H1 (cell line): ENCODE measurements at regions not wholly inside any gene's neighbourhood (a gene's known extent, or its start where the extent isn't known, plus 50 kb on each side); places are given as distances from the start of the nearest gene placed in this dataset.

Experiments
- CTCF ChIA-PET: fragments of 300-600 bp; sonication (Branson Sonifier 250); formaldehyde crosslinking; loops from one replicate; lab custom pipeline; 2021; ENCODE audit not compliant: partially characterized antibody; lab: Charles Lee
- POLR2A ChIA-PET: fragments of 300-600 bp; sonication (Branson Sonifier 250); formaldehyde crosslinking; loops from one replicate; lab custom pipeline; 2021; ENCODE audit warnings: inconsistent platforms; ENCODE audit not compliant: partially characterized antibody; lab: Charles Lee
- DNase-seq, 2 experiments: peaks; one replicate each; pipeline versions ENCODE4 v3.0.0 to v3.0.0-alpha.2; 2010 to 2022; ENCODE audit warnings: low spot score in 2 of 2, low read depth in 1 of 2, mixed read lengths in 1 of 2
- FAIRE-seq: peaks from 2 replicates; lab custom pipeline; 2011; peaks lifted over from hg19 to GRCh38; lab: Jason Lieb, UNC
- H2AFZ ChIP-seq: 2 replicates; pipeline ENCODE4 v1.8.1; 2012; ENCODE audit warnings: low read length, inconsistent platforms
- H2AK5ac ChIP-seq: 2 replicates; pipeline ENCODE4 v1.6.1; 2013; ENCODE audit warnings: low read depth, low read length
- H2BK120ac ChIP-seq: replicated peaks from 2 replicates; pipeline ENCODE3; 2013; ENCODE audit warnings: low read depth, low read length, inconsistent platforms
- H2BK12ac ChIP-seq: 2 replicates; pipeline ENCODE4 v1.6.1; 2013; ENCODE audit warnings: low read depth, low read length
- H2BK15ac ChIP-seq: 2 replicates; pipeline ENCODE4 v1.6.1; 2013; ENCODE audit warnings: low read length
- H2BK20ac ChIP-seq: 2 replicates; pipeline ENCODE4 v1.6.1; 2013; ENCODE audit warnings: low read length
- H2BK5ac ChIP-seq: 2 replicates; pipeline ENCODE4 v1.6.1; 2013; ENCODE audit warnings: low read depth, low read length
- H3K14ac ChIP-seq: 2 replicates; pipeline ENCODE4 v1.6.1; 2013; ENCODE audit warnings: inconsistent platforms; ENCODE audit not compliant: insufficient read length
- H3K18ac ChIP-seq: 2 replicates; pipeline ENCODE4 v1.6.1; 2013; ENCODE audit warnings: low read length; ENCODE audit errors: extremely low read depth
- H3K23ac ChIP-seq: 2 replicates; pipeline ENCODE4 v1.6.1; 2013; ENCODE audit warnings: inconsistent platforms; ENCODE audit not compliant: insufficient read length
- H3K23me2 ChIP-seq: 2 replicates; pipeline ENCODE4 v1.6.1; 2013; ENCODE audit warnings: low read depth, low read length
- H3K27ac ChIP-seq: 2 replicates; pipeline ENCODE4 v1.6.1; 2011; ENCODE audit warnings: low read depth, low read length, inconsistent platforms
- H3K27me3 ChIP-seq, 4 experiments: replicated peaks in 1 of 4; 1 replicate in 1 of 4; 2 replicates in 3 of 4; pipeline versions ENCODE4 v1.6.1 to v1.8.1; 2011 to 2013; ENCODE audit warnings: low read length in 3 of 4, mild to moderate bottlenecking in 3 of 4, inconsistent platforms in 2 of 4, mixed read lengths in 2 of 4, moderate library complexity in 1 of 4; ENCODE audit not compliant: control insufficient read depth in 3 of 4, insufficient read depth in 3 of 4; ENCODE audit errors: extremely low read depth in 1 of 4
- H3K36me3 ChIP-seq, 4 experiments: 2 replicates each; pipeline versions ENCODE4 v1.6.1 to v1.8.1; 2011 to 2013; ENCODE audit warnings: mild to moderate bottlenecking in 4 of 4, low read length in 3 of 4, moderate library complexity in 2 of 4, control low read depth in 1 of 4, inconsistent platforms in 1 of 4; ENCODE audit not compliant: insufficient read depth in 4 of 4, control insufficient read depth in 2 of 4
- H3K4ac ChIP-seq: replicated peaks from 2 replicates; pipeline ENCODE3; 2013; ENCODE audit warnings: low read length, low read depth, mixed read lengths, inconsistent platforms; ENCODE audit not compliant: insufficient read length
- H3K4me1 ChIP-seq, 4 experiments: replicated peaks in 1 of 4; 1 replicate in 1 of 4; 2 replicates in 3 of 4; pipeline versions ENCODE4 v1.6.1 to v1.8.1; 2011 to 2013; ENCODE audit warnings: low read length in 3 of 4, inconsistent platforms in 2 of 4, mixed read lengths in 1 of 4; ENCODE audit not compliant: insufficient read depth in 4 of 4, control insufficient read depth in 3 of 4
- H3K4me2 ChIP-seq, 2 experiments: 2 replicates each; pipeline versions ENCODE4 v1.6.1 to v1.8.1; 2011 to 2013; ENCODE audit warnings: low read depth in 2 of 2, low read length in 2 of 2, control low read depth in 1 of 2, inconsistent platforms in 1 of 2, mild to moderate bottlenecking in 1 of 2; ENCODE audit not compliant: insufficient read depth in 1 of 2
- H3K4me3 ChIP-seq, 4 experiments: fragments of 200-600, 300-600 bp in 1 of 4; sonication (generic), shearing (Covaris generic), sonication (Bioruptor Twin) in 1 of 4; 2 replicates each; pipeline versions ENCODE4 v1.5.1 to v1.8.1; 2011 to 2016; ENCODE audit warnings: low read length in 4 of 4, low read depth in 3 of 4, control low read depth in 2 of 4, inconsistent platforms in 2 of 4, mild to moderate bottlenecking in 2 of 4, mixed read lengths in 1 of 4, moderate library complexity in 1 of 4; ENCODE audit not compliant: insufficient read depth in 2 of 4; ENCODE audit errors: extremely low read depth in 1 of 4
- H3K56ac ChIP-seq: replicated peaks from 2 replicates; pipeline ENCODE3; 2013; ENCODE audit warnings: low read depth, mild to moderate bottlenecking, mixed read lengths, low read length, inconsistent platforms; ENCODE audit not compliant: insufficient read length
- H3K79me1 ChIP-seq: 2 replicates; pipeline ENCODE4 v1.6.1; 2013; ENCODE audit warnings: low read depth, low read length, control low read depth
- H3K79me2 ChIP-seq, 2 experiments: 2 replicates each; pipeline versions ENCODE4 v1.6.1 to v1.8.1; 2012 to 2013; ENCODE audit warnings: low read length in 2 of 2, mild to moderate bottlenecking in 2 of 2, inconsistent platforms in 1 of 2; ENCODE audit not compliant: insufficient read depth in 2 of 2, control insufficient read depth in 1 of 2
- H3K9ac ChIP-seq, 4 experiments: replicated peaks in 1 of 4; 1 replicate in 1 of 4; 2 replicates in 3 of 4; pipeline versions ENCODE4 v1.6.1 to v1.8.1; 2011 to 2013; ENCODE audit warnings: low read depth in 3 of 4, low read length in 3 of 4, control low read depth in 2 of 4, mild to moderate bottlenecking in 2 of 4, moderate library complexity in 2 of 4, inconsistent platforms in 1 of 4; ENCODE audit errors: extremely low read depth in 1 of 4
- H3K9me3 ChIP-seq, 2 experiments: 2 replicates each; pipeline versions ENCODE4 v1.6.1 to v1.8.1; 2012 to 2013; ENCODE audit warnings: mild to moderate bottlenecking in 2 of 2, moderate library complexity in 2 of 2, control low read depth in 1 of 2, inconsistent platforms in 1 of 2, low read depth in 1 of 2, low read length in 1 of 2, mixed read lengths in 1 of 2; ENCODE audit not compliant: insufficient read depth in 2 of 2
- H4K20me1 ChIP-seq, 2 experiments: replicated peaks in 1 of 2; 2 replicates each; pipeline versions ENCODE3 to v1.8.1; 2011 to 2013; ENCODE audit warnings: inconsistent platforms in 2 of 2, low read length in 2 of 2, mild to moderate bottlenecking in 1 of 2; ENCODE audit not compliant: insufficient read depth in 2 of 2, control insufficient read depth in 1 of 2
- H4K5ac ChIP-seq: 2 replicates; pipeline ENCODE4 v1.6.1; 2013; ENCODE audit warnings: low read length, low read depth, mixed read lengths, inconsistent platforms; ENCODE audit not compliant: insufficient read length
- H4K8ac ChIP-seq: 2 replicates; pipeline ENCODE4 v1.8.0; 2013; ENCODE audit warnings: mild to moderate bottlenecking, moderate library complexity, low read length, inconsistent platforms; ENCODE audit not compliant: insufficient read depth; ENCODE audit errors: extremely low read depth
- H4K91ac ChIP-seq: replicated peaks from 2 replicates; pipeline ENCODE3; 2013; ENCODE audit warnings: low read length, mixed read lengths, inconsistent platforms; ENCODE audit not compliant: insufficient read length
- BACH1 ChIP-seq: IDR thresholded peaks from 2 replicates; pipeline ENCODE4 v1.6.1; 2012; ENCODE audit warnings: low read length, improper control_type of control experiment
- CBX5 ChIP-seq: fragments of 300-800, 300-1000 bp; sonication (generic); IDR thresholded peaks from 2 replicates; pipeline ENCODE4 v1.7.1; 2016; ENCODE audit warnings: antibody characterized with exemption, low read length, low read depth
- CBX8 ChIP-seq: fragments of 300-800, 300-1000 bp; sonication (generic); IDR thresholded peaks from 2 replicates; pipeline ENCODE4 v1.7.1; 2016; ENCODE audit warnings: low read depth, low read length, borderline replicate concordance
- CEBPB ChIP-seq: IDR thresholded peaks from 2 replicates; pipeline ENCODE4 v1.6.1; 2012; ENCODE audit warnings: low read depth, low read length
- CHD2 ChIP-seq: IDR thresholded peaks from 2 replicates; pipeline ENCODE4 v1.6.1; 2012; ENCODE audit warnings: low read length, improper control_type of control experiment
- FOSL1 ChIP-seq: IDR thresholded peaks from 2 replicates; pipeline ENCODE4 v1.6.1; 2011; ENCODE audit warnings: mild to moderate bottlenecking, low read depth, low read length, moderate library complexity; ENCODE audit not compliant: insufficient read depth
- GABPA ChIP-seq: IDR thresholded peaks from 2 replicates; pipeline ENCODE4 v1.6.1; 2011; ENCODE audit warnings: mild to moderate bottlenecking, low read length, moderate library complexity, borderline replicate concordance; ENCODE audit not compliant: insufficient read depth
- HDAC2 ChIP-seq, 2 experiments: fragments of 300-600 bp in 1 of 2; sonication (generic) in 1 of 2; IDR thresholded peaks; 2 replicates each; pipeline ENCODE4 v1.6.1; 2011 to 2012; ENCODE audit warnings: low read depth in 2 of 2, low read length in 2 of 2, mild to moderate bottlenecking in 2 of 2, moderate library complexity in 2 of 2, borderline replicate concordance in 1 of 2, inconsistent platforms in 1 of 2
- HDAC6 ChIP-seq: IDR thresholded peaks from one replicate; pipeline ENCODE4 v1.7.1; 2012; ENCODE audit warnings: low read depth, mild to moderate bottlenecking, inconsistent platforms, low read length, moderate library complexity
- KDM5A ChIP-seq: fragments of 200-600 bp; IDR thresholded peaks from 2 replicates; pipeline ENCODE4 v1.7.1; 2012; ENCODE audit warnings: mild to moderate bottlenecking, low read length, inconsistent platforms, mixed read lengths
- NRF1 ChIP-seq: IDR thresholded peaks from 2 replicates; pipeline ENCODE4 v1.6.1; 2011; ENCODE audit warnings: mild to moderate bottlenecking, low read depth, low read length, improper control_type of control experiment
- POLR2A ChIP-seq, 2 experiments: IDR thresholded peaks; 1 replicate in 1 of 2; 2 replicates in 1 of 2; pipeline ENCODE4 v1.6.1; 2011; ENCODE audit warnings: low read depth in 2 of 2, low read length in 2 of 2, mild to moderate bottlenecking in 2 of 2; ENCODE audit errors: control extremely low read depth in 1 of 2
- RFX5 ChIP-seq: IDR thresholded peaks from 2 replicates; pipeline ENCODE4 v1.6.1; 2011; ENCODE audit warnings: low read depth, low read length, improper control_type of control experiment, borderline replicate concordance
- SAP30 ChIP-seq: fragments of 300-600 bp; sonication (generic); IDR thresholded peaks from 2 replicates; pipeline ENCODE4 v1.7.1; 2012; ENCODE audit warnings: low read length, moderate library complexity, mild to moderate bottlenecking, inconsistent platforms; ENCODE audit not compliant: insufficient read depth, insufficient replicate concordance
- SP4 ChIP-seq: IDR thresholded peaks from 2 replicates; pipeline ENCODE4 v1.6.1; 2012; ENCODE audit warnings: low read length, inconsistent platforms
- TEAD4 ChIP-seq: IDR thresholded peaks from 2 replicates; pipeline ENCODE4 v1.6.1; 2012; ENCODE audit warnings: low read depth, low read length, inconsistent platforms, mixed read lengths
- YY1 ChIP-seq: IDR thresholded peaks from 2 replicates; pipeline ENCODE4 v1.6.1; 2011; ENCODE audit warnings: low read depth, mild to moderate bottlenecking, low read length
- WGBS, 2 experiments: shearing (Covaris generic) in 1 of 2; methylation state at CpG; one replicate each; pipeline versions ENCODE4 v1.1.6 to v1.1.7; 2013 to 2015; ENCODE audit warnings: low lambda C conversion rate in 2 of 2, mixed read lengths in 2 of 2, inconsistent platforms in 1 of 2, low coverage in 1 of 2, missing lambda C conversion rate in 1 of 2; ENCODE audit not compliant: insufficient replicate concordance in 2 of 2, insufficient coverage in 1 of 2, insufficient read length in 1 of 2; ENCODE audit errors: extremely low coverage in 1 of 2, missing lambda C conversion rate in 1 of 2; 5-methylcytosine and 5-hydroxymethylcytosine counted together

GRCh38 chr10:24790599-24790998 lies 66.9 kb upstream of the ARHGAP21 start:
- Histone ChIP-seq H4K91ac (no peak overlapping the region), H3K4me2 (no peak overlapping the region), H3K23ac (no peak overlapping the region), H3K9ac (no peak overlapping the region), H3K18ac (no peak overlapping the region), H2AFZ (peak overlapping the region; percentile 79; the same call in 1 of the 2 replicates), H3K4me1 (no peaks in the 10 kb centered on the region), H3K79me2 (no peaks in the 10 kb centered on the region), H3K56ac (no peak overlapping the region), H3K23me2 (no peaks in the 10 kb centered on the region), H3K4ac (no peak overlapping the region), H2BK20ac (no peak overlapping the region), H3K4me3 (no peak overlapping the region), H3K79me1 (no peaks in the 10 kb centered on the region), H4K20me1 (no peaks in the 10 kb centered on the region), H2AK5ac (no peak overlapping the region), H2BK12ac (no peak overlapping the region), H3K27ac (no peak overlapping the region), H3K27me3 (no peaks in the 10 kb centered on the region), H4K8ac (no peak overlapping the region), H3K9me3 (no peaks in the 10 kb centered on the region), H2BK5ac (no peak overlapping the region), H4K5ac (no peak overlapping the region), H3K36me3 (no peaks in the 10 kb centered on the region), H3K14ac (no peak overlapping the region), H2BK15ac (no peak overlapping the region), H2BK120ac (no peak overlapping the region)
- ChIA-PET CTCF (interaction anchor here (0.7 kb wide), 1 partner anchor 290 kb away, joined by 5 read pairs; no protein-coding TSS in a partner anchor), POLR2A (no interaction called here)
- DNase-seq (no peak), FAIRE-seq (no peak)
- no peak for TF ChIP-seq HDAC2 (IDR thresholded peaks at IDR 0.05; ENCODE audit: borderline replicate concordance in 1 of 2, low read depth in 2 of 2, low read length in 2 of 2)
- no peak for TF ChIP-seq CBX8
- TF ChIP-seq SP4: no peak
- TF ChIP-seq RFX5: no peak
- no peak for TF ChIP-seq CHD2
- no peak for TF ChIP-seq NRF1
- no peak for TF ChIP-seq CEBPB
- TF ChIP-seq YY1: no peak
- no peak for TF ChIP-seq KDM5A
- no peak for TF ChIP-seq FOSL1
- TF ChIP-seq GABPA: no peak
- no peak for TF ChIP-seq BACH1
- TF ChIP-seq SAP30: no peak
- TF ChIP-seq TEAD4: no peak
- no peak for TF ChIP-seq POLR2A (IDR thresholded peaks at IDR 0.05; ENCODE audit: control extremely low read depth in 1 of 2, low read depth in 2 of 2, low read length in 2 of 2)
- no peak for TF ChIP-seq HDAC6
- no peak for TF ChIP-seq CBX5
- WGBS, 2 experiments: 90% methylated on average over 11 of the region's 11 CpGs; no CpG with 5 or more reads in 1 of the 2 experiments
